ENCODE measurements at regions not wholly inside any gene's neighbourhood (a gene's known extent, or its start where the extent isn't known, plus 50 kb on each side); places are given as distances from the start of the nearest gene placed in this dataset.
A peak's percentile ranks its signal among the peaks of the same experiment; 100 is the strongest.

- Histone ChIP-seq H3K4me3 (ENCODE audit: low read length) (no peak overlapping the region), H3K27me3 (ENCODE audit: control insufficient read depth, insufficient read depth, low read length) (no peaks in the 10 kb centered on the region), H3K4me1 (ENCODE audit: control insufficient read depth, insufficient read depth, low read length) (peaks cover 19% of the 10 kb centered on the region), H3K9me3 (ENCODE audit: control insufficient read depth, low read length) (no peaks in the 10 kb centered on the region), H3K9ac (ENCODE audit: low read length) (no peak overlapping the region), H3K36me3 (ENCODE audit: control insufficient read depth, insufficient read depth, low read length) (no peaks in the 10 kb centered on the region)
Measured at GRCh38 chr4:123477711-123478209, 81.2 kb downstream of the SPRY1 start.

DNA sequence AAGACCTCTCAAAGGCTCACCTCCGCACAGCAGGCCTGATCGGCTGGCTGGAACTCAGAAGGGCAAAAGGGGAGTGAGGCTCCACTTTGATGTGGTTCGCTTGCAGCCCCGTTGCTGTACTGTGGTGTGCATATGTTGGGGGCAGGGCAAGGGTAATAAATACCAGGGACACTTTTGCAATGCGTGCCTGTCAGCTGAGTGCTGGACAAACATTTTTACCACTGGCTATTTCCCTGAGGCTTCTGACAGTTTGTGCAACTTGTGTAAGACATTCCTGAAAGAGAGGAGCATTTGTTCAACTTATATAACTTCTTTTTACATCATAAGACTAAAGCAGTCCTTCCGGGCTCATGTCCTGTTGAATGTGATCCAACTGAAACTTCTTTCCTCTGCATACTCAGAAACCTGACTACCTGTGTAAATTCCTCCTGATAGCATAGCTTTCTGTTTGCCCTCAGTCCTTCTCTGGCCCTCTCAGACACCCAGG is 82.3 kb downstream of the SPRY1 start:
- peak overlapping the region; percentile 18 for H3K9ac ChIP-seq (ENCODE audit: low read length)
- H3K36me3 ChIP-seq (ENCODE audit: control insufficient read depth, insufficient read depth, low read length): no peaks in the 10 kb centered on the region
- peaks cover 19% of the 10 kb centered on the region for H3K4me1 ChIP-seq (ENCODE audit: control insufficient read depth, insufficient read depth, low read length)
- H3K4me3 ChIP-seq (ENCODE audit: low read length): no peak overlapping the region
- no peaks in the 10 kb centered on the region for H3K27me3 ChIP-seq (ENCODE audit: control insufficient read depth, insufficient read depth, low read length)
- no peaks in the 10 kb centered on the region for H3K9me3 ChIP-seq (ENCODE audit: control insufficient read depth, low read length)

DNA sequence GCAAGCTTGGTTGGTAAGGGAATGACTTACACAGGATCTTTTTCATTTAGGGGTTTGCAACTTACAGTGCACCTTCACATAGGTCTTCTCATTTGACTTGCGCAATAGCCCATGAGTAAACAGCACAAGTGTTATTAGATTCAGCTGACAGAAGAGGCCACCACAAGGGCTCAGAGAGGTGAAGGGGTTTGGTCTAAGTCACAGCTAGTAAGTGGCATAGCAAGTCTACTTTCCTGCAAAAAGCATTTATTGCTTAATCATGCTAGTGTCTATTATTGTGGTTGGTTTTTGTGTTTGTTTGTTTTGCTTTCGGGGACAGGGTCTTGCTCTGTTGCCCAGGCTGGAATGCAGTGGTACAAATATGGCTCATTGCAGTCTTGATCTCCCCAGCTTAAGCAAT is 83.3 kb downstream of the SPRY1 start:
- Histone ChIP-seq H3K36me3 (ENCODE audit: control insufficient read depth, insufficient read depth, low read length) (no peaks in the 10 kb centered on the region), H3K27me3 (ENCODE audit: control insufficient read depth, insufficient read depth, low read length) (no peaks in the 10 kb centered on the region), H3K4me1 (ENCODE audit: control insufficient read depth, insufficient read depth, low read length) (peaks cover 19% of the 10 kb centered on the region), H3K4me3 (ENCODE audit: low read length) (no peak overlapping the region), H3K9ac (ENCODE audit: low read length) (no peak overlapping the region), H3K9me3 (ENCODE audit: control insufficient read depth, low read length) (no peaks in the 10 kb centered on the region)

DNA sequence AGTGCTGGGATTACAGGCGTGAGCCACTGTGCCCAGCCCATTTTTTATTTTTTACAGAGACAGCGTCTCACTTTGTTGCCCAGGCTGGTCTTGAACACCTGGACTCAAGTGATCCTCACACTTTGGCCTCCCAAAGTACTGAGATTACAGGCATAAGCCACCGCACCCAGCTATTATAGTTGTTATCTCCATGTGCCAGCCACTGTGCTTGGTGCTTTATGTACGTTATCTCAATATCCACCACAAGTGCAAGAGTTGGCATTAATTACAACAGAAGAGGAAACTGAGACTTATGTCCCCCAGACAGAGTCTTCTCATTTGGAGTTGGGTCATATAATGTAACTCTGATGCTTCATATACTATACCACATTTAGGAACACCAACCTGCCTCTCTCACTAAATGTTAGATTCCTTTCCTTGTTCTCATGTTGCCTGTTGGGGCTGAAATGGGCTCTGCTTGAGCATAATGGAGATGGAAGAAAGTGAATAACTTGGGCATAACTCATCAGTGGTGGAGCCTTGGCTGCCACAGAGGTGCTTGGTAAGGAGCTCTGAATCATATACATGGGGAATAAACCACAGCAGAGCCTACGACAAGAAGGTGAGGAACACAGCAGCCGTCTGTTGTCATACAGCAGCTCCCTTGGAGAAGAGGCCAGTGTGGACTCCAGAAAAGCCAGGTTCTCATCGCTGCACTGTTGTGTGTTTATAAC is 84.3 kb downstream of the SPRY1 start:
- Histone ChIP-seq H3K36me3 (ENCODE audit: control insufficient read depth, insufficient read depth, low read length) (no peaks in the 10 kb centered on the region), H3K4me3 (ENCODE audit: low read length) (no peak overlapping the region), H3K27me3 (ENCODE audit: control insufficient read depth, insufficient read depth, low read length) (no peaks in the 10 kb centered on the region), H3K4me1 (ENCODE audit: control insufficient read depth, insufficient read depth, low read length) (peaks cover 19% of the 10 kb centered on the region), H3K9ac (ENCODE audit: low read length) (no peak overlapping the region), H3K9me3 (ENCODE audit: control insufficient read depth, low read length) (no peaks in the 10 kb centered on the region)

- Histone ChIP-seq H3K4me3 (ENCODE audit: low read length) (no peak overlapping the region), H3K9ac (ENCODE audit: low read length) (no peak overlapping the region), H3K4me1 (ENCODE audit: control insufficient read depth, insufficient read depth, low read length) (peaks cover 19% of the 10 kb centered on the region), H3K36me3 (ENCODE audit: control insufficient read depth, insufficient read depth, low read length) (no peaks in the 10 kb centered on the region), H3K27me3 (ENCODE audit: control insufficient read depth, insufficient read depth, low read length) (no peaks in the 10 kb centered on the region), H3K9me3 (ENCODE audit: control insufficient read depth, low read length) (no peaks in the 10 kb centered on the region)
Measured at GRCh38 chr4:123481717-123482116, 85.1 kb downstream of the SPRY1 start.

GRCh38 chr4:123484291-123484926 is 87.8 kb downstream of the SPRY1 start:
- Histone ChIP-seq H3K9ac (ENCODE audit: low read length) (no peak overlapping the region), H3K9me3 (ENCODE audit: control insufficient read depth, low read length) (no peaks in the 10 kb centered on the region)

DNA sequence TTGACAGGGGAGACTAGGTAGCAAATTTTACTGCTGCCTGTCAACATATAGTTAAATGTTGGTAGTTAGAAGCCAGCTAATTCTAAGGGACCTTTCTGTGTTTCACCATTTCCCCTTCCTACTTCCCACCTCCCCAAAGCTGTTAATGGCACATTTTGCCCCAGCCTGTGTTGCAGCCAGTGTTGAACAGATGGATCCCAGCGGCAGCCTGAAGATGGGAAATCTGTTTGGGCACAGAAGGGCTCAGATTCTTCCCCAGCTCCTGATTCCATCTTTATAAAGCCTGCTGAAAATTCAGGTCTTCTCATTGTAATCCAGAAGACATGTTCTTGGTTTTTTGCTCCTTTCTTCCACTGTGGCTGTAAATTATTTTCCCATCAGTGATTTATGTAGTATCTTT is 89.0 kb downstream of the SPRY1 start:
- Histone ChIP-seq H3K9ac (ENCODE audit: low read length) (no peak overlapping the region), H3K4me1 (ENCODE audit: control insufficient read depth, insufficient read depth, low read length) (no peaks in the 10 kb centered on the region), H3K4me3 (ENCODE audit: low read length) (no peak overlapping the region), H3K36me3 (ENCODE audit: control insufficient read depth, insufficient read depth, low read length) (no peaks in the 10 kb centered on the region), H3K9me3 (ENCODE audit: control insufficient read depth, low read length) (no peaks in the 10 kb centered on the region), H3K27me3 (ENCODE audit: control insufficient read depth, insufficient read depth, low read length) (no peaks in the 10 kb centered on the region)

More at GRCh38 chr4:123484291-123484926, 87.8 kb downstream of the SPRY1 start:
- H3K27me3 ChIP-seq (ENCODE audit: control insufficient read depth, insufficient read depth, low read length): no peaks in the 10 kb centered on the region
- H3K4me3 ChIP-seq (ENCODE audit: low read length): no peak overlapping the region
- peaks cover 7% of the 10 kb centered on the region for H3K4me1 ChIP-seq (ENCODE audit: control insufficient read depth, insufficient read depth, low read length)
- no peaks in the 10 kb centered on the region for H3K36me3 ChIP-seq (ENCODE audit: control insufficient read depth, insufficient read depth, low read length)

DNA sequence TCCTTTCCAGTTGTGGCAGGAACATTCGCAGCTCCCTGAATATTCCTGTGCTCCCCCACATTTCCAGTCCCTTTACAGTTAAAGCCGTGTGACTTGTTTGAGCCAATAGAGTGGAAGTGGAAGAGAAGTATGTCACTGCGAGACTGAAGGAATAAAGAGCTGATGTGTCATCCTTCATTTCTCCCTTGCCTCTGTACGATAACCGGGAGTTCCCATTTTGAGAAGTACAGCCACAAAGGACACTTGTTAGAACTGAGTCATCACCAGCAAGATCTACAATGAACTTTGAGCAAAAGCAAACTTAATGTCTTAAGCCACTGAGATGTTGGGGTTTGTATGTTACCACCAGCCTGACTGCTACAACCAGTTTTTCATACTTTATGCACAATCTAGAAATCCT is 92.3 kb downstream of the SPRY1 start:
- Histone ChIP-seq H3K27me3 (ENCODE audit: control insufficient read depth, insufficient read depth, low read length) (no peaks in the 10 kb centered on the region), H3K36me3 (ENCODE audit: control insufficient read depth, insufficient read depth, low read length) (no peaks in the 10 kb centered on the region), H3K4me1 (ENCODE audit: control insufficient read depth, insufficient read depth, low read length) (no peaks in the 10 kb centered on the region), H3K9me3 (ENCODE audit: control insufficient read depth, low read length) (no peaks in the 10 kb centered on the region), H3K9ac (ENCODE audit: low read length) (no peak overlapping the region), H3K4me3 (ENCODE audit: low read length) (no peak overlapping the region)

- Histone ChIP-seq H3K9ac (ENCODE audit: low read length) (no peak overlapping the region), H3K9me3 (ENCODE audit: control insufficient read depth, low read length) (no peaks in the 10 kb centered on the region), H3K4me1 (ENCODE audit: control insufficient read depth, insufficient read depth, low read length) (no peaks in the 10 kb centered on the region), H3K36me3 (ENCODE audit: control insufficient read depth, insufficient read depth, low read length) (no peaks in the 10 kb centered on the region), H3K4me3 (ENCODE audit: low read length) (no peak overlapping the region), H3K27me3 (ENCODE audit: control insufficient read depth, insufficient read depth, low read length) (no peaks in the 10 kb centered on the region)
Measured at GRCh38 chr4:123495530-123495929, 98.9 kb downstream of the SPRY1 start.

- Histone ChIP-seq H3K9me3 (ENCODE audit: control insufficient read depth, low read length) (no peaks in the 10 kb centered on the region), H3K27me3 (ENCODE audit: control insufficient read depth, insufficient read depth, low read length) (no peaks in the 10 kb centered on the region), H3K9ac (ENCODE audit: low read length) (no peak overlapping the region), H3K36me3 (ENCODE audit: control insufficient read depth, insufficient read depth, low read length) (no peaks in the 10 kb centered on the region), H3K4me3 (ENCODE audit: low read length) (no peak overlapping the region), H3K4me1 (ENCODE audit: control insufficient read depth, insufficient read depth, low read length) (no peaks in the 10 kb centered on the region)
Measured at GRCh38 chr4:123496421-123496820, 99.8 kb downstream of the SPRY1 start.

GRCh38 chr4:123497340-123497739 is 100.7 kb downstream of the SPRY1 start:
- no peak overlapping the region for H3K9ac ChIP-seq (ENCODE audit: low read length)
- H3K36me3 ChIP-seq (ENCODE audit: control insufficient read depth, insufficient read depth, low read length): no peaks in the 10 kb centered on the region
- H3K27me3 ChIP-seq (ENCODE audit: control insufficient read depth, insufficient read depth, low read length): no peaks in the 10 kb centered on the region
- no peaks in the 10 kb centered on the region for H3K4me1 ChIP-seq (ENCODE audit: control insufficient read depth, insufficient read depth, low read length)
- no peaks in the 10 kb centered on the region for H3K9me3 ChIP-seq (ENCODE audit: control insufficient read depth, low read length)
- no peak overlapping the region for H3K4me3 ChIP-seq (ENCODE audit: low read length)

- H3K36me3 ChIP-seq (ENCODE audit: control insufficient read depth, insufficient read depth, low read length): no peaks in the 10 kb centered on the region
- no peaks in the 10 kb centered on the region for H3K27me3 ChIP-seq (ENCODE audit: control insufficient read depth, insufficient read depth, low read length)
- H3K9ac ChIP-seq (ENCODE audit: low read length): no peak overlapping the region
- no peak overlapping the region for H3K4me3 ChIP-seq (ENCODE audit: low read length)
- no peaks in the 10 kb centered on the region for H3K9me3 ChIP-seq (ENCODE audit: control insufficient read depth, low read length)
- H3K4me1 ChIP-seq (ENCODE audit: control insufficient read depth, insufficient read depth, low read length): peaks cover 16% of the 10 kb centered on the region
Measured at GRCh38 chr4:123501733-123502132, 105.1 kb downstream of the SPRY1 start.
